Neutrophil (primary cell): ENCODE measurements at regions not wholly inside any gene's neighbourhood (a gene's known extent, or its start where the extent isn't known, plus 50 kb on each side); places are given as distances from the start of the nearest gene placed in this dataset.

ENCODE experiments used
- H3K27ac ChIP-seq: fragments of 200-600 bp; sonication (generic); 2 replicates; pipeline ENCODE4 v1.5.1; 2016; ENCODE audit warnings: mild to moderate bottlenecking, moderate library complexity
- H3K27me3 ChIP-seq: fragments of 200-600 bp; sonication (generic); 2 replicates; pipeline ENCODE4 v1.6.0; 2016; ENCODE audit warnings: mild to moderate bottlenecking
- H3K36me3 ChIP-seq: fragments of 200-600 bp; sonication (generic); 2 replicates; pipeline ENCODE4 v1.5.1; 2017
- H3K4me1 ChIP-seq, 2 experiments: fragments of 200-600 bp in 1 of 2; sonication (generic) in 1 of 2; 1 replicate in 1 of 2; 2 replicates in 1 of 2; pipeline versions ENCODE4 v1.5.1 to v1.6.1; 2013 to 2016; ENCODE audit warnings: low read depth in 1 of 2, low read length in 1 of 2, mild to moderate bottlenecking in 1 of 2, moderate library complexity in 1 of 2; ENCODE audit not compliant: control insufficient read depth in 1 of 2, insufficient read depth in 1 of 2
- H3K4me3 ChIP-seq, 2 experiments: fragments of 200-600 bp in 1 of 2; sonication (generic) in 1 of 2; 1 replicate in 1 of 2; 2 replicates in 1 of 2; pipeline ENCODE4 v1.5.1; 2013 to 2016; ENCODE audit warnings: low read depth in 1 of 2, low read length in 1 of 2, mild to moderate bottlenecking in 1 of 2, moderate library complexity in 1 of 2
- H3K9me3 ChIP-seq: fragments of 200-600 bp; sonication (generic); 2 replicates; pipeline ENCODE4 v1.5.1; 2016
- CTCF ChIP-seq: fragments of 200-600 bp; sonication (generic); IDR thresholded peaks from 2 replicates; pipeline ENCODE4 v1.5.1; 2016; ENCODE audit warnings: antibody characterized with exemption

GRCh38 chr18:28712796-28713425 lies 536.0 kb upstream of the CDH2 start:
- no peaks in the 10 kb centered on the region for H3K27me3 ChIP-seq
- no peaks in the 10 kb centered on the region for H3K4me1 ChIP-seq
- TF ChIP-seq CTCF: no peak

GRCh38 chr18:28712172-28712571 lies 535.2 kb upstream of the CDH2 start:
- TF ChIP-seq CTCF: no peak
- no peaks in the 10 kb centered on the region for H3K27me3 ChIP-seq
- no peak overlapping the region for H3K4me3 ChIP-seq
- no peaks in the 10 kb centered on the region for H3K4me1 ChIP-seq
- H3K36me3 ChIP-seq: no peaks in the 10 kb centered on the region
- H3K27ac ChIP-seq: no peak overlapping the region
- H3K9me3 ChIP-seq: no peaks in the 10 kb centered on the region

More at GRCh38 chr18:28712796-28713425, 536.0 kb upstream of the CDH2 start:
- no peak overlapping the region for H3K4me3 ChIP-seq
- no peak overlapping the region for H3K27ac ChIP-seq
- no peaks in the 10 kb centered on the region for H3K36me3 ChIP-seq
- H3K9me3 ChIP-seq: no peaks in the 10 kb centered on the region

GRCh38 chr18:28711096-28711495 lies 534.2 kb upstream of the CDH2 start:
- Histone ChIP-seq H3K4me1 (no peaks in the 10 kb centered on the region), H3K4me3 (no peak overlapping the region), H3K27me3 (no peaks in the 10 kb centered on the region), H3K36me3 (no peaks in the 10 kb centered on the region), H3K9me3 (no peaks in the 10 kb centered on the region), H3K27ac (no peak overlapping the region)
- no peak for TF ChIP-seq CTCF

- H3K9me3 ChIP-seq: no peaks in the 10 kb centered on the region
- H3K4me3 ChIP-seq: no peak overlapping the region
- TF ChIP-seq CTCF: no peak
- H3K36me3 ChIP-seq: no peaks in the 10 kb centered on the region
- H3K27ac ChIP-seq: no peak overlapping the region
- no peaks in the 10 kb centered on the region for H3K27me3 ChIP-seq
- no peaks in the 10 kb centered on the region for H3K4me1 ChIP-seq
Measured at GRCh38 chr18:28707006-28707405, 530.1 kb upstream of the CDH2 start.

GRCh38 chr18:28706397-28706796 lies 529.5 kb upstream of the CDH2 start:
- TF ChIP-seq CTCF: no peak
- Histone ChIP-seq H3K9me3 (no peaks in the 10 kb centered on the region), H3K36me3 (no peaks in the 10 kb centered on the region), H3K27ac (no peak overlapping the region), H3K4me1 (no peaks in the 10 kb centered on the region), H3K27me3 (no peaks in the 10 kb centered on the region), H3K4me3 (no peak overlapping the region)
